GM23338 (cell line): ENCODE measurements at regions not wholly inside any gene's neighbourhood (a gene's known extent, or its start where the extent isn't known, plus 50 kb on each side); places are given as distances from the start of the nearest gene placed in this dataset.

Experiments used
- ZNF114 ChIP-seq: fragments of 250-450 bp; sonication (Bioruptor Pico); IDR thresholded peaks from 2 replicates; pipeline ENCODE4 v1.5.0; 2020; ENCODE audit warnings: mild to moderate bottlenecking, moderate library complexity
- TF ChIP-seq, protein P1 (sequence below): fragments of 250-450 bp; sonication (Bioruptor Pico); IDR thresholded peaks from 2 replicates; pipeline ENCODE4 v1.5.0; 2020; ENCODE audit warnings: mild to moderate bottlenecking, moderate library complexity
- TF ChIP-seq, protein P2 (sequence below), 2 experiments: fragments of 200-600 bp in 1 of 2; sonication (generic) in 1 of 2; conservative IDR thresholded peaks; 2 replicates each; pipeline versions ENCODE4 v1.5.1 to v1.6.1; 2016 to 2017; ENCODE audit warnings: antibody characterized with exemption in 2 of 2, low read depth in 2 of 2, mild to moderate bottlenecking in 2 of 2, moderate library complexity in 1 of 2
- TF ChIP-seq, protein P3 (sequence below): IDR thresholded peaks from one replicate; pipeline ENCODE4 v1.6.1; 2018; ENCODE audit warnings: antibody characterized with exemption; ENCODE audit not compliant: unreplicated experiment

- TF ChIP-seq, protein P1, sequence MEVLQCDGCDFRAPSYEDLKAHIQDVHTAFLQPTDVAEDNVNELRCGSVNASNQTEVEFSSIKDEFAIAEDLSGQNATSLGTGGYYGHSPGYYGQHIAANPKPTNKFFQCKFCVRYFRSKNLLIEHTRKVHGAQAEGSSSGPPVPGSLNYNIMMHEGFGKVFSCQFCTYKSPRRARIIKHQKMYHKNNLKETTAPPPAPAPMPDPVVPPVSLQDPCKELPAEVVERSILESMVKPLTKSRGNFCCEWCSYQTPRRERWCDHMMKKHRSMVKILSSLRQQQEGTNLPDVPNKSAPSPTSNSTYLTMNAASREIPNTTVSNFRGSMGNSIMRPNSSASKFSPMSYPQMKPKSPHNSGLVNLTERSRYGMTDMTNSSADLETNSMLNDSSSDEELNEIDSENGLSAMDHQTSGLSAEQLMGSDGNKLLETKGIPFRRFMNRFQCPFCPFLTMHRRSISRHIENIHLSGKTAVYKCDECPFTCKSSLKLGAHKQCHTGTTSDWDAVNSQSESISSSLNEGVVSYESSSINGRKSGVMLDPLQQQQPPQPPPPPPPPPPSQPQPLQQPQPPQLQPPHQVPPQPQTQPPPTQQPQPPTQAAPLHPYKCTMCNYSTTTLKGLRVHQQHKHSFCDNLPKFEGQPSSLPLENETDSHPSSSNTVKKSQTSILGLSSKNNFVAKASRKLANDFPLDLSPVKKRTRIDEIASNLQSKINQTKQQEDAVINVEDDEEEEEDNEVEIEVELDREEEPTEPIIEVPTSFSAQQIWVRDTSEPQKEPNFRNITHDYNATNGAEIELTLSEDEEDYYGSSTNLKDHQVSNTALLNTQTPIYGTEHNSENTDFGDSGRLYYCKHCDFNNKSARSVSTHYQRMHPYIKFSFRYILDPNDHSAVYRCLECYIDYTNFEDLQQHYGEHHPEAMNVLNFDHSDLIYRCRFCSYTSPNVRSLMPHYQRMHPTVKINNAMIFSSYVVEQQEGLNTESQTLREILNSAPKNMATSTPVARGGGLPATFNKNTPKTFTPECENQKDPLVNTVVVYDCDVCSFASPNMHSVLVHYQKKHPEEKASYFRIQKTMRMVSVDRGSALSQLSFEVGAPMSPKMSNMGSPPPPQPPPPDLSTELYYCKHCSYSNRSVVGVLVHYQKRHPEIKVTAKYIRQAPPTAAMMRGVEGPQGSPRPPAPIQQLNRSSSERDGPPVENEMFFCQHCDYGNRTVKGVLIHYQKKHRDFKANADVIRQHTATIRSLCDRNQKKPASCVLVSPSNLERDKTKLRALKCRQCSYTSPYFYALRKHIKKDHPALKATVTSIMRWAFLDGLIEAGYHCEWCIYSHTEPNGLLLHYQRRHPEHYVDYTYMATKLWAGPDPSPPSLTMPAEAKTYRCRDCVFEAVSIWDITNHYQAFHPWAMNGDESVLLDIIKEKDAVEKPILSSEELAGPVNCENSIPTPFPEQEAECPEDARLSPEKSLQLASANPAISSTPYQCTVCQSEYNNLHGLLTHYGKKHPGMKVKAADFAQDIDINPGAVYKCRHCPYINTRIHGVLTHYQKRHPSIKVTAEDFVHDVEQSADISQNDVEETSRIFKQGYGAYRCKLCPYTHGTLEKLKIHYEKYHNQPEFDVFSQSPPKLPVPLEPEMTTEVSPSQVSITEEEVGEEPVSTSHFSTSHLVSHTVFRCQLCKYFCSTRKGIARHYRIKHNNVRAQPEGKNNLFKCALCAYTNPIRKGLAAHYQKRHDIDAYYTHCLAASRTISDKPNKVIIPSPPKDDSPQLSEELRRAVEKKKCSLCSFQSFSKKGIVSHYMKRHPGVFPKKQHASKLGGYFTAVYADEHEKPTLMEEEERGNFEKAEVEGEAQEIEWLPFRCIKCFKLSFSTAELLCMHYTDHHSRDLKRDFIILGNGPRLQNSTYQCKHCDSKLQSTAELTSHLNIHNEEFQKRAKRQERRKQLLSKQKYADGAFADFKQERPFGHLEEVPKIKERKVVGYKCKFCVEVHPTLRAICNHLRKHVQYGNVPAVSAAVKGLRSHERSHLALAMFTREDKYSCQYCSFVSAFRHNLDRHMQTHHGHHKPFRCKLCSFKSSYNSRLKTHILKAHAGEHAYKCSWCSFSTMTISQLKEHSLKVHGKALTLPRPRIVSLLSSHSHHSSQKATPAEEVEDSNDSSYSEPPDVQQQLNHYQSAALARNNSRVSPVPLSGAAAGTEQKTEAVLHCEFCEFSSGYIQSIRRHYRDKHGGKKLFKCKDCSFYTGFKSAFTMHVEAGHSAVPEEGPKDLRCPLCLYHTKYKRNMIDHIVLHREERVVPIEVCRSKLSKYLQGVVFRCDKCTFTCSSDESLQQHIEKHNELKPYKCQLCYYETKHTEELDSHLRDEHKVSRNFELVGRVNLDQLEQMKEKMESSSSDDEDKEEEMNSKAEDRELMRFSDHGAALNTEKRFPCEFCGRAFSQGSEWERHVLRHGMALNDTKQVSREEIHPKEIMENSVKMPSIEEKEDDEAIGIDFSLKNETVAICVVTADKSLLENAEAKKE (CRISPR knock-in tag) = no peak
- no peak for TF ChIP-seq ZNF114 (CRISPR knock-in tag)
- TF ChIP-seq, protein P2, sequence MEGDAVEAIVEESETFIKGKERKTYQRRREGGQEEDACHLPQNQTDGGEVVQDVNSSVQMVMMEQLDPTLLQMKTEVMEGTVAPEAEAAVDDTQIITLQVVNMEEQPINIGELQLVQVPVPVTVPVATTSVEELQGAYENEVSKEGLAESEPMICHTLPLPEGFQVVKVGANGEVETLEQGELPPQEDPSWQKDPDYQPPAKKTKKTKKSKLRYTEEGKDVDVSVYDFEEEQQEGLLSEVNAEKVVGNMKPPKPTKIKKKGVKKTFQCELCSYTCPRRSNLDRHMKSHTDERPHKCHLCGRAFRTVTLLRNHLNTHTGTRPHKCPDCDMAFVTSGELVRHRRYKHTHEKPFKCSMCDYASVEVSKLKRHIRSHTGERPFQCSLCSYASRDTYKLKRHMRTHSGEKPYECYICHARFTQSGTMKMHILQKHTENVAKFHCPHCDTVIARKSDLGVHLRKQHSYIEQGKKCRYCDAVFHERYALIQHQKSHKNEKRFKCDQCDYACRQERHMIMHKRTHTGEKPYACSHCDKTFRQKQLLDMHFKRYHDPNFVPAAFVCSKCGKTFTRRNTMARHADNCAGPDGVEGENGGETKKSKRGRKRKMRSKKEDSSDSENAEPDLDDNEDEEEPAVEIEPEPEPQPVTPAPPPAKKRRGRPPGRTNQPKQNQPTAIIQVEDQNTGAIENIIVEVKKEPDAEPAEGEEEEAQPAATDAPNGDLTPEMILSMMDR (conservative IDR thresholded peaks at IDR 0.05; ENCODE audit: low read depth in 2 of 2) = no peak
- TF ChIP-seq, protein P3, sequence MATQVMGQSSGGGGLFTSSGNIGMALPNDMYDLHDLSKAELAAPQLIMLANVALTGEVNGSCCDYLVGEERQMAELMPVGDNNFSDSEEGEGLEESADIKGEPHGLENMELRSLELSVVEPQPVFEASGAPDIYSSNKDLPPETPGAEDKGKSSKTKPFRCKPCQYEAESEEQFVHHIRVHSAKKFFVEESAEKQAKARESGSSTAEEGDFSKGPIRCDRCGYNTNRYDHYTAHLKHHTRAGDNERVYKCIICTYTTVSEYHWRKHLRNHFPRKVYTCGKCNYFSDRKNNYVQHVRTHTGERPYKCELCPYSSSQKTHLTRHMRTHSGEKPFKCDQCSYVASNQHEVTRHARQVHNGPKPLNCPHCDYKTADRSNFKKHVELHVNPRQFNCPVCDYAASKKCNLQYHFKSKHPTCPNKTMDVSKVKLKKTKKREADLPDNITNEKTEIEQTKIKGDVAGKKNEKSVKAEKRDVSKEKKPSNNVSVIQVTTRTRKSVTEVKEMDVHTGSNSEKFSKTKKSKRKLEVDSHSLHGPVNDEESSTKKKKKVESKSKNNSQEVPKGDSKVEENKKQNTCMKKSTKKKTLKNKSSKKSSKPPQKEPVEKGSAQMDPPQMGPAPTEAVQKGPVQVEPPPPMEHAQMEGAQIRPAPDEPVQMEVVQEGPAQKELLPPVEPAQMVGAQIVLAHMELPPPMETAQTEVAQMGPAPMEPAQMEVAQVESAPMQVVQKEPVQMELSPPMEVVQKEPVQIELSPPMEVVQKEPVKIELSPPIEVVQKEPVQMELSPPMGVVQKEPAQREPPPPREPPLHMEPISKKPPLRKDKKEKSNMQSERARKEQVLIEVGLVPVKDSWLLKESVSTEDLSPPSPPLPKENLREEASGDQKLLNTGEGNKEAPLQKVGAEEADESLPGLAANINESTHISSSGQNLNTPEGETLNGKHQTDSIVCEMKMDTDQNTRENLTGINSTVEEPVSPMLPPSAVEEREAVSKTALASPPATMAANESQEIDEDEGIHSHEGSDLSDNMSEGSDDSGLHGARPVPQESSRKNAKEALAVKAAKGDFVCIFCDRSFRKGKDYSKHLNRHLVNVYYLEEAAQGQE = no peak
These were observed 111.0 kb upstream of the LMO3 start (continued) for GRCh38 chr12:16716928-16717327.
